ENCODE measurements at regions not wholly inside any gene's neighbourhood (a gene's known extent, or its start where the extent isn't known, plus 50 kb on each side); places are given as distances from the start of the nearest gene placed in this dataset.

- ChIA-PET RAD21 (ENCODE audit: low non-redundant PET in 1 of 2, low total read pairs in 2 of 2, uncharacterized antibody in 2 of 2, unreplicated experiment in 2 of 2) (no interaction called here), POLR2A (no interaction called here)
- ATAC-seq = no peak
These were observed 379.2 kb downstream of the SHANK2 start for GRCh38 chr11:70872955-70873735.

GRCh38 chr11:70873736-70874412 lies 378.5 kb downstream of the SHANK2 start:
- Histone ChIP-seq H3K4me2 (ENCODE audit: low read length) (no peak overlapping the region), H3K9me3 (ENCODE audit: control insufficient read depth in 1 of 2, insufficient read depth in 1 of 2, low read depth in 1 of 2, low read length in 2 of 2) (no peaks in the 10 kb centered on the region), H3K36me3 (ENCODE audit: control insufficient read depth in 1 of 2, insufficient read depth in 2 of 2, low read length in 2 of 2) (no peaks in the 10 kb centered on the region), H3K9ac (ENCODE audit: low read length) (no peak overlapping the region), H4K20me1 (ENCODE audit: insufficient read depth) (no peaks in the 10 kb centered on the region), H3K4me1 (ENCODE audit: control insufficient read depth in 1 of 2, insufficient read depth in 2 of 2, low read length in 2 of 2) (no peaks in the 10 kb centered on the region), H2AFZ (ENCODE audit: low read depth, low read length, poor library complexity, severe bottlenecking) (no peak overlapping the region), H3K9me2 (ENCODE audit: insufficient read depth) (no peaks in the 10 kb centered on the region), H3K4me3 (replicated peaks in 1 of 2; ENCODE audit: low read depth in 1 of 2, low read length in 2 of 2) (no peak overlapping the region), H3K27ac (ENCODE audit: low read depth, low read length) (no peak overlapping the region), H3K27me3 (ENCODE audit: insufficient read depth, low read length) (no peaks in the 10 kb centered on the region), H3K79me2 (ENCODE audit: insufficient read depth, low read length) (no peaks in the 10 kb centered on the region)
- RAD21 ChIA-PET (ENCODE audit: low non-redundant PET in 1 of 2, low total read pairs in 2 of 2, uncharacterized antibody in 2 of 2, unreplicated experiment in 2 of 2) = no interaction called here
- POLR2A ChIA-PET = no interaction called here
- no TSS peak for BruUV-seq (replicated peaks)
- ATAC-seq = no peak
- intact Hi-C loops (cut with micrococcal nuclease) = no loop called here
- CTCF ChIA-PET = no interaction called here
- DNase-seq (ENCODE audit: low read depth, low spot score) = no peak
- TF ChIP-seq TCF7L2 (IDR thresholded peaks at IDR 0.05; ENCODE audit: borderline replicate concordance, extremely low read depth, insufficient read depth, insufficient read length) (no peak), POLR2AphosphoS5 (IDR thresholded peaks at IDR 0.05; ENCODE audit: low read depth, low read length) (no peak), SIN3A (IDR thresholded peaks at IDR 0.05; ENCODE audit: low read depth) (no peak), CTCF (IDR thresholded peaks at IDR 0.05 in 2 of 3, conservative IDR thresholded peaks at IDR 0.05 in 1 of 3; ENCODE audit: borderline replicate concordance in 1 of 3, insufficient read depth in 1 of 3, low read depth in 2 of 3, low read length in 2 of 3) (no peak), ATF3 (IDR thresholded peaks at IDR 0.05) (no peak), FOSL1 (IDR thresholded peaks at IDR 0.05; ENCODE audit: low read depth) (no peak), EZH2 (IDR thresholded peaks at IDR 0.05) (no peak), EGR1 (IDR thresholded peaks at IDR 0.05; ENCODE audit: low read depth) (no peak), YY1 (IDR thresholded peaks at IDR 0.05; ENCODE audit: extremely low read depth, insufficient replicate concordance, low read depth, low read length) (no peak), JUND (IDR thresholded peaks at IDR 0.05) (no peak), ZBTB33 (IDR thresholded peaks at IDR 0.05; ENCODE audit: extremely low read depth, insufficient replicate concordance, low read length) (no peak)

More at GRCh38 chr11:70872955-70873735, 379.2 kb downstream of the SHANK2 start:
- Histone ChIP-seq H3K36me3 (ENCODE audit: control insufficient read depth in 1 of 2, insufficient read depth in 2 of 2, low read length in 2 of 2) (no peaks in the 10 kb centered on the region), H3K4me1 (ENCODE audit: control insufficient read depth in 1 of 2, insufficient read depth in 2 of 2, low read length in 2 of 2) (no peaks in the 10 kb centered on the region), H3K79me2 (ENCODE audit: insufficient read depth, low read length) (no peaks in the 10 kb centered on the region), H3K4me3 (replicated peaks in 1 of 2; ENCODE audit: low read depth in 1 of 2, low read length in 2 of 2) (no peak overlapping the region), H2AFZ (ENCODE audit: low read depth, low read length, poor library complexity, severe bottlenecking) (no peak overlapping the region), H3K9me3 (ENCODE audit: control insufficient read depth in 1 of 2, insufficient read depth in 1 of 2, low read depth in 1 of 2, low read length in 2 of 2) (no peaks in the 10 kb centered on the region), H3K9me2 (ENCODE audit: insufficient read depth) (no peaks in the 10 kb centered on the region), H3K4me2 (ENCODE audit: low read length) (no peak overlapping the region), H4K20me1 (ENCODE audit: insufficient read depth) (no peaks in the 10 kb centered on the region), H3K9ac (ENCODE audit: low read length) (no peak overlapping the region), H3K27ac (ENCODE audit: low read depth, low read length) (no peak overlapping the region), H3K27me3 (ENCODE audit: insufficient read depth, low read length) (no peaks in the 10 kb centered on the region)
- intact Hi-C loops (cut with micrococcal nuclease) = no loop called here
- TF ChIP-seq POLR2A (IDR thresholded peaks at IDR 0.05; ENCODE audit: borderline replicate concordance, extremely low read depth, insufficient read depth, insufficient read length) (no peak), MAX (IDR thresholded peaks at IDR 0.05) (no peak), POLR2AphosphoS5 (IDR thresholded peaks at IDR 0.05; ENCODE audit: low read depth, low read length) (no peak), FOSL1 (IDR thresholded peaks at IDR 0.05; ENCODE audit: low read depth) (no peak)
- CTCF ChIA-PET = no interaction called here
- no peak for DNase-seq (ENCODE audit: low read depth, low spot score)
- no TSS peak for BruUV-seq (replicated peaks)
